A673 (cell line): ENCODE measurements at regions not wholly inside any gene's neighbourhood (a gene's known extent, or its start where the extent isn't known, plus 50 kb on each side); places are given as distances from the start of the nearest gene placed in this dataset.

Source experiments
- CTCF ChIP-seq: fragments of 300-800, 200-600 bp; sonication (generic); conservative IDR thresholded peaks from 2 replicates; pipeline ENCODE4 v1.5.1; 2017; ENCODE audit warnings: low read depth, mild to moderate bottlenecking, antibody characterized with exemption, low read length, moderate library complexity, mixed read lengths
- EZH2 ChIP-seq: fragments of 200-600 bp; sonication (generic); IDR thresholded peaks from 2 replicates; pipeline ENCODE4 v1.6.1; 2017; ENCODE audit warnings: borderline replicate concordance, low read depth, mild to moderate bottlenecking, mixed read lengths, antibody characterized with exemption, low read length; ENCODE audit not compliant: poor library complexity, severe bottlenecking

GRCh38 chr13:63420685-63421084 lies 2005.0 kb upstream of the PCDH20 start:
- TF ChIP-seq CTCF = no peak
- no peak for TF ChIP-seq EZH2
